HG03135 (cell line): ENCODE measurements at regions not wholly inside any gene's neighbourhood (a gene's known extent, or its start where the extent isn't known, plus 50 kb on each side); places are given as distances from the start of the nearest gene placed in this dataset.

Experiments
- ATAC-seq: cut with Tn5 transposase; IDR thresholded peaks from one replicate; pipeline ENCODE4 v1.9.1; 2021; ENCODE audit warnings: mild to moderate bottlenecking, moderate library complexity; ENCODE audit not compliant: unreplicated experiment

GRCh38 chr3:144200004-144200403, 228.4 kb downstream of the DIPK2A start:
- no peak for ATAC-seq

GRCh38 chr3:144200466-144200865, 228.8 kb downstream of the DIPK2A start:
- ATAC-seq: no peak

- ATAC-seq: no peak
Observed at GRCh38 chr3:144221761-144222160, 250.1 kb downstream of the DIPK2A start.

- no peak for ATAC-seq
Observed at GRCh38 chr3:144229330-144229729, 257.7 kb downstream of the DIPK2A start.

- no peak for ATAC-seq
Observed at GRCh38 chr3:144229953-144230352, 258.3 kb downstream of the DIPK2A start.

GRCh38 chr3:144235489-144235888, 263.9 kb downstream of the DIPK2A start:
- no peak for ATAC-seq

GRCh38 chr3:144237351-144237750, 265.7 kb downstream of the DIPK2A start:
- no peak for ATAC-seq

- no peak for ATAC-seq
Observed at GRCh38 chr3:144241404-144241803, 269.8 kb downstream of the DIPK2A start.

- ATAC-seq: no peak
Observed at GRCh38 chr3:144242747-144243146, 271.1 kb downstream of the DIPK2A start.

GRCh38 chr3:144244662-144245061, 273.0 kb downstream of the DIPK2A start:
- ATAC-seq: no peak

GRCh38 chr3:144252896-144253295, 281.3 kb downstream of the DIPK2A start:
- no peak for ATAC-seq

GRCh38 chr3:144257381-144257780, 285.8 kb downstream of the DIPK2A start:
- no peak for ATAC-seq

- no peak for ATAC-seq
Observed at GRCh38 chr3:144259267-144259666, 287.6 kb downstream of the DIPK2A start.

GRCh38 chr3:144263706-144264105, 292.1 kb downstream of the DIPK2A start:
- no peak for ATAC-seq

- no peak for ATAC-seq
Observed at GRCh38 chr3:144264350-144264749, 292.7 kb downstream of the DIPK2A start.

- no peak for ATAC-seq
Observed at GRCh38 chr3:144264794-144265193, 293.2 kb downstream of the DIPK2A start.

- ATAC-seq: no peak
Observed at GRCh38 chr3:144265542-144266100, 294.0 kb downstream of the DIPK2A start.

GRCh38 chr3:144270100-144270499, 298.5 kb downstream of the DIPK2A start:
- ATAC-seq: no peak

- ATAC-seq: no peak
Observed at GRCh38 chr3:144272680-144273079, 301.1 kb downstream of the DIPK2A start.

- ATAC-seq: no peak
Observed at GRCh38 chr3:144273601-144274000, 302.0 kb downstream of the DIPK2A start.

- ATAC-seq: no peak
Observed at GRCh38 chr3:144275005-144275404, 303.4 kb downstream of the DIPK2A start.

GRCh38 chr3:144282313-144282712, 310.7 kb downstream of the DIPK2A start:
- no peak for ATAC-seq

GRCh38 chr3:144286235-144286910, 314.8 kb downstream of the DIPK2A start:
- ATAC-seq: no peak
